GM18502 (cell line): ENCODE measurements at regions not wholly inside any gene's neighbourhood (a gene's known extent, or its start where the extent isn't known, plus 50 kb on each side); places are given as distances from the start of the nearest gene placed in this dataset.

ENCODE experiments used
- ATAC-seq: cut with Tn5 transposase; IDR thresholded peaks from one replicate; pipeline ENCODE4 v1.9.1; 2021; ENCODE audit warnings: mild to moderate bottlenecking; ENCODE audit not compliant: unreplicated experiment, poor library complexity

GRCh38 chr2:14684516-14684915 is 52.0 kb downstream of the LRATD1 start:
- ATAC-seq: no peak

DNA sequence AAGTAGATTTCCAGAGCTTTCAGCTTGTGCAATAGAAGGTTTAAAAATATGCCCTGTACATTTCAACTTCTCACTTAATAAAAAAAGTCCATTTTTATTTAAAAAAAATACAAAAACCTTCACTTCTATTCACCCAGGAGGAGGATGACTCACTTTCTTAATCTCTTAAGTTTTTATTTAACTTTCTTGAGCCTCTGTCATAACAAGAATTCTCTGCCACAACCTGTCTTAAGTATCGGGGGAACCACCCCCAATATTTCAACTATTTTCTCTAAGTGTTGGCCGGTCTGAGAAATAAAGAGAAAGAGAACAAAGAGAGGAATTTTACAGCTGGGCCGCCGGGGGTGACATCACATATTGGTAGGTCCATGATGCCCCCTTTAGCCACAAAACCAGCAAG is 58.4 kb downstream of the LRATD1 start:
- ATAC-seq: no peak

DNA sequence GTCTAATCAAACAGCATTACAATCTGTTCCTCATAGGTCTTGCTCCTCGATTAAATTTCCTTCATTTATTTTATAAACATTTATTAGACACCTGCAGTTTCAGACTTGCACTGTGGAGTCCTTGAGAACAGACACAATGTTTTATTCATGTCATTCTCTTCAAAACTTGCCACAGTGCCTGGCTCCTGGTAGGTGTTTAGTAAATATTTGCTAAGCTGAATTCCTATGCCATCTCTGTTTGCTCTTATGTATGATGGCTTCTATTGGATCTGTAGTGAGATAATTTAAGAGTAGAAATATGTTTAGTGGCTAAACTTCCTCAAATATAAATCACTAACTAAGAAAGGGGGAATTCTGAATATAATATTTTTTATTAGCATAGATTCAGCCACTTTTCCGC is 61.4 kb downstream of the LRATD1 start:
- no peak for ATAC-seq

DNA sequence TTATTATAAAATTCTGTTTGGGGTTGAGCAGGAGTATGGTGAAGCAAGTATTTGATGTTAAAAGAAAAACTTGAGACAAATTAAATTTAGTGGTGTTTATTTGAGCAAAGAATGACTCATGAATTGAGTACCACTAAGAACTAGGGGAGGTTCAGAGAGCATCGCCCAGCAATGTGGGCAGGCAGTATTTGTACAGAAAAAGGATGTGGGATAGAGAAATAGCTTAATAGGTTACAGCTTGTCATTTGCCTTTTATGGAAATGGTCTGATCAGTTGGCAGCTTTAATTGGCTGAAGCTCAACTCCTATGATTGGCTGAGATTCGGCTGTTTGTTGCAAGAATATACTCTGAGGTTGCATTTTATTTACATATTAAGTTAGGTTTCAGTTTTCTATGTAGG is 68.2 kb downstream of the LRATD1 start:
- no peak for ATAC-seq

DNA sequence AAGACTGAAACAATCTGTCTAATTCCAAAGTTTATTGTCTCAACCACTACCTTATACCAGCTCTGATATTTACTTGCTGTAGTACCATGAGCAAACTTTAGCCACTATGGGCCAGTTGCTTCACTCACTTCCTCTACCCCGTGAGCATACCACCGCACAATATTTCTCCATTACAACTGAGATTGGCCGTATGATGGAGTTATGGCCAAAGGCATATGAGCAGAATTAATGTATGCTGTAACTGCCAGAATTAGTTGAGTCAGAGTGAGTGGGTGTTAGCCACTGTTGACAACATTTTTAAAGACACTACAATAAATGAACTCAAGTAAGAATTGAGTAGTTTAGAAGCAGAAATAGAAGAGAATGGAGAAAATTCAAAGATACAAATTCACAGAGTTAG is 69.7 kb downstream of the LRATD1 start:
- ATAC-seq: no peak

DNA sequence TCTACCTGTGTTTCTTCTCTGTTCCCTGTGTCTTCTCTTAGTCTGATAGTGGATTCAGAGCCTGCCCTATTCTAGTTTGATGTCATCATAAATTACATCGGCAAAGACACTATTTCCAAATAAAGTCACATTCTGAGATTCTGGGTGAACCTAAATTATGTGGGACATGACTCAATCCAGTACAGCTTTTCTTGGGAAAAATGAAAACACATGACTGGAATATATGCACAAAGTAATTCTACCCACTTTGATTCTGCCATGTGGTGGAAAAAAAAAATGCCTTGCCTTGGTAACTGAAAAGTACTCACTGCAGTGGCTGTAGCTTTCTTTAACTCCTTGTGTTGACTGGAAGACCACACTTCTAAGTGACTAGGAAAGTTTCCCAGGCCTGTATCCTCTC is 73.7 kb downstream of the LRATD1 start:
- ATAC-seq: no peak

DNA sequence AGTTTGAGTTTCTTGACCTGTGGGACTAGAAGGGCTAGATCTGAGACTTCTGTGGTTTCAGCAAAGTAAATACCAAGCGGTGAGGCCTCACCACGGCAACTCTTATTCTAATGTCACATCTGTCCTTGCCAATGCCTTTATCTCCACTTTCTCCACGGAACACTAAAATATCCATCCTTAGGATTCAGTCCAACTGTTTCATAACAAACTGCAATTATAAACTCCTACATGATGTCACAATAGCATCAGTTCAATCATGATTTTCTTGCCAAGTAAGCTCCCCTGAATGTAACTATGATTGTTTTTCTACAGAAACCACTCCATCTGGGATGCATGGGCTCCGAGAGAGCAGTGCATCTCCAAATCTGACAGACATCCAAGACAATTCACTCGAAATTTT is 79.6 kb downstream of the LRATD1 start:
- ATAC-seq: no peak

DNA sequence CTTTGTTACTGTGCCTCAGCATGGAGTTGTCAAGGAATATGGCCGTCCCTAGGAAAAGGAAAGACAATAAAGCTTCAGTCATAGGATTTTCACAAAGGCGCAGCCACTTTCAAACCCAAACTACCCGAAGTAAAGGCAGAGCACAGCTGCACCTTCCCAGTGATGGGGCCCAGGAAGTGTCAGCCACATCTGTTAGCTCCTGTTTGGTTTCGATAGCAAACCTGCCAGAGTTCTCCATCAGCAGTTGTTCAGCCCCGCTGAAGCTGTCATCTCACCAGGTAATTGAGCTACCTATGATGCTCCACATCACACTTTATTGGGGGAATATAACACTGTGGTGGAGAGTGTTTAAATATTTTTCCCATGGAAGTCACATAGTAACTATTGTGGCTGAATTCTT is 80.7 kb downstream of the LRATD1 start:
- no peak for ATAC-seq

DNA sequence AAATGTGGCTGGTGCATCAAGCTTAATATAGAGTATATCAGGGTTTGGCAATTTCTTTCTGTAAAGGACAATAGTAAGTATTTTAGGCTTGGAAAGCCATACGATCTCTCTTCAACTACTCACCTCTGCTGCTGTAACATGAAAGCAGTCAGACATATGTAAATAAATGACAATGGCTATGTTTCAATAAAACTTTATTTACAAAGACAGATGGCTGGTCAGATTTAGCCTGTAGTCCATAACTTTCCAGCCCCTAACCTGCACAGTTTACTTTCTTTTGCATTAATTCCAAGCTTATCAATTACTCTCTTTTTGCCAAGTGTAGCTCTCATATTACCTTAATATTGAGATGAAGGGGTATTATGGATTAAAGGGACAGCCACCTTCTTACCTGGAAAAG is 83.1 kb downstream of the LRATD1 start:
- no peak for ATAC-seq

DNA sequence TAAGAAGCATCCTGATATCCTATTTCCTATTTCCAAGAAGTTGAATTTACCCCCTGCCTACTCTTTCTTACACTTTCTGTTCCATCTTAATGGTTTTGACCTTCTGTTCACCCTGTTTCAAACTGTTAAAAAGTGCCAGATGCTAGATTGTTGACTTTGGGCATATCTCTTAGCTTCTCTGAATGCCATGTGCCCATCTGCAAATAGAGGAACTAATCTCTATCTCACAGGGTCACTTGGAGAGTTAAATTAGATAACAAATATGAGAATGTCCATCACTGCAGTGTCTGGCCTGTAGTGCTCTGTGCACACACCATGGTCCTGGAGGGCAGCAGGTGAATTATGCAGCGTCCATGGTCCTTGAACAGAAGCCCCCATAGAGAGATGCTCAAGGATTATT is 83.8 kb downstream of the LRATD1 start:
- no peak for ATAC-seq

GRCh38 chr2:14717131-14717530 is 84.6 kb downstream of the LRATD1 start:
- no peak for ATAC-seq

GRCh38 chr2:14720319-14720718 is 87.8 kb downstream of the LRATD1 start:
- ATAC-seq: no peak

DNA sequence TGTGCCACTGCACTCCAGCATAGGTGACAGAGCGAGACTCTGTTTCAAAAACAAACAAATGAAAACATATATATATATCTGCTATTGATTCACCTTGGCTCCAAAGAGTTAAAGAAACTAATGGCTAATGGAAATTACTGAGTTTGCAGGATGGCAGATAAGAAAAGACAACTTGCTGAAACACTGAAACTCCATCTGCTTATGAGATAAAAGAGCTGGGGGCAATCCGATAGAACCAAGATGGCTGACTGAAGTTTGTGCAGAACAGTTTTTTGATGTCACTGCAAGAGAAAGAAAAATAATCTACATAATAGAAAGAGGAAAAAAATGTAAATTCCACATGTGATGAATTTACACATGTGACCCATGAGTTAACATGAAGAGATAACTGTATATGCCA is 88.2 kb downstream of the LRATD1 start:
- no peak for ATAC-seq

GRCh38 chr2:14722904-14723570 is 90.5 kb downstream of the LRATD1 start:
- ATAC-seq: no peak

DNA sequence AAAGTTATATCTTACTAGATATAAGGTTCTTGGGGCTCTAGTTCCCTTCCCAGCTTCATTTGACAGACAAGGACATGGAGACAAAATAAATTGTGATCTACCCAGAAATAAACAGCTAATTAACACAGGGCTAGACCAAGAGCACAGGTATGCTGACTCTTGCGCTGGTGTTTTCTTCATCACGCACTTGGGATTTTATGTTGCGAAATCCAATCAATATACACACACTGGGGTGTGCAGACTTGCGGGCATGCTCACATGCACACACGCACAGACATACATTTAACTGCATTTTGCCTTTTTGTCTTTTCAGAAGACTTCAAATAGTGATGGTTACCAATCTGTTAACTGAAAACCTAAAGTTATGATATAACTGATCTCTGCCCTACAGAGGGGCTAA is 91.2 kb downstream of the LRATD1 start:
- no peak for ATAC-seq

DNA sequence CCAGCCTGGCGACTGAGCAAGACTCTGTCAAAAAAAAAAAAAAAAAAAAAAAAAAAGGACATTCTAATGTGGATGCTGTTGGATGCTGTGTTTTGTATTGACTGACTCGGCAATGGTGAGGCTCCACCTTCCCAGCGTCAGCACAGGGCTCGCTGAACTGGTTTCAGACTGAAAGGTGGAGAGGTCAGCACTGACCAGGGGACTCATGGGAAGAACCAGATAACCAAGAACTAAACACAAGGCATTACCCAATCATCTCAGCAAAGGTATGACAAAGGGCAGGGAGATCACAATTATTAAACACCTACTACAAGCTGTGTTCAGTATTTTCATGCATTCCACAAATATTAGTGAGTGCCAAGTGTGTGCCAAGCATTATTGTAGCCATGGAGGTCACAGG is 103.2 kb downstream of the LRATD1 start:
- ATAC-seq: no peak

DNA sequence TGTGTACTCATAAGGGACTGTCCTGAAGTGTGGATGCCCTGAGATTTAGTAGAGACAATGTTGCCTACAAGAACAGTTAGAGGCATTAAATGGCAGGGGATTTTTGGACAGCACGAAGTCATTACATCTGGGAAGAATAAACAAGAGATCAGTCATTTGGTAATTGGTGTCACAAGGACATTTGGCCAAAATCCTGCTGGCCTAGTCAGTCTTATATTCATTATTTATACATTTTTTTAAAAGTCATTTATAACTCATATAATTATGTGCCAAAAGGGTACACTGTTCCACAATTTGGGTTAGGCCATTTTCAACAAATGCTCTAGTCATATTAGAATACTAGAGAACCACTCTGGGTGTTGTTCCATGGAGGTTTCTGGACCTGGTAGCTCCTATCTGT is 104.7 kb downstream of the LRATD1 start:
- no peak for ATAC-seq

DNA sequence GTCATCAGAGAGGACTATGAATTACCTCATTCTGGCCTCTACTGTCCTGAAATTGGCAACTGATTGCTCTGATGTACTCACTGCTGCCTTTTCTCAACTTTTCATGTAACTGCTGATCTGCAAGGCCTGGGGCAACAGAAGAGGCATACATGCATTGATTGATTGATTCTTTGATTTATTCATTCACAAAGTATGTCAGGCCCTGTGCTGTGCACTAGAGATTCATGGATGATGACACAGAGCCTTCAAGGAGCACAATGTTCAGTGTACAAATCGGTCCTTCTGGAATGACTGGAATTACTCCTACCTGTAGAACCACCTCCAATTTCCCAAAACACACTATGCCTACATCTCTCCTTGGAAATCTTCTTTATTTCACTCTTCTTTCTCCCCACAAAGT is 111.3 kb downstream of the LRATD1 start:
- no peak for ATAC-seq

GRCh38 chr2:14745288-14746076 is 113.0 kb downstream of the LRATD1 start:
- no peak for ATAC-seq

- ATAC-seq: no peak
Observed at GRCh38 chr2:14746133-14746532, 113.6 kb downstream of the LRATD1 start.

DNA sequence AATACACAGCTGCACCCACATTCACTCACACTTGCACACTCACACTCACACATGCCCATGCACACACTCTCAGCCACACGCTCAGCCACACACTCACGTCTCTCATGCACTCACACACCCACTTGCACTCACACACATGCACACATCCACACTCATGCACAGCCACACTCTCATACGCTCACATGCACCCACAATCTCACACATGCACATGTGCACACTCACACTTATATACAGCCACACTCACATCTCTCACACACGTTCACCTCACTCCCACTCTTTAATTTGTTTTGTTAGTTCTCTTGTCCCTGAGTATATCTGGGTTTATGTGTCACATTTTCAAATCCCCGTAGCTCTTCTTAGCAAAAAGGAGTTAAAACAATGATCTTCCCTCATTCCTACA is 114.9 kb downstream of the LRATD1 start:
- ATAC-seq: no peak

DNA sequence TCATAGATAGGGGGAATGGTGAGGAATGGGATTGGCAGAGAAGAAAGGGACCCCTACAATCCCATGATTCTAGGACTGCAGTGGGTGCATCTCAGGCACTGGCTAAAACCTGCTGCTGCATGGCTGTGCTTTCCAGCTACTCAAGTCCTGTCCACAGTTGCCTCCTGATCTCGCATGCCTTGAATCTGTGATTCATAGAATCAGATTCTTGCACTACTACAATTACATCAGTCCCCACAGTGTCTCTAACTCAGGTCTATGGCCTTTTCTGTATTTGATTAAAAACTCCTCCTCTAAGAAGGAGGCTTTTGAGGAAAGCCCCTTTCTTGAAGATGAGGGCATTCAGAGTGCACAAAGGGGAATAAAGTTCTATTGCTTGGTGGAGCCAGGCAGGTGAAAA is 117.4 kb downstream of the LRATD1 start:
- ATAC-seq: no peak
